Smooth muscle cell of the brain vasculature (primary cell): ENCODE measurements at regions not wholly inside any gene's neighbourhood (a gene's known extent, or its start where the extent isn't known, plus 50 kb on each side); places are given as distances from the start of the nearest gene placed in this dataset.
"Not testable (repeated sequence)": the region's sequence is repeated elsewhere in the genome, so short reads cannot be mapped to it uniquely, and the experiment has no call there.

ENCODE experiments used
- DNase-seq: peaks from one replicate; pipeline ENCODE4 v3.0.0-alpha.2; 2012; ENCODE audit warnings: low read depth, low spot score

DNA sequence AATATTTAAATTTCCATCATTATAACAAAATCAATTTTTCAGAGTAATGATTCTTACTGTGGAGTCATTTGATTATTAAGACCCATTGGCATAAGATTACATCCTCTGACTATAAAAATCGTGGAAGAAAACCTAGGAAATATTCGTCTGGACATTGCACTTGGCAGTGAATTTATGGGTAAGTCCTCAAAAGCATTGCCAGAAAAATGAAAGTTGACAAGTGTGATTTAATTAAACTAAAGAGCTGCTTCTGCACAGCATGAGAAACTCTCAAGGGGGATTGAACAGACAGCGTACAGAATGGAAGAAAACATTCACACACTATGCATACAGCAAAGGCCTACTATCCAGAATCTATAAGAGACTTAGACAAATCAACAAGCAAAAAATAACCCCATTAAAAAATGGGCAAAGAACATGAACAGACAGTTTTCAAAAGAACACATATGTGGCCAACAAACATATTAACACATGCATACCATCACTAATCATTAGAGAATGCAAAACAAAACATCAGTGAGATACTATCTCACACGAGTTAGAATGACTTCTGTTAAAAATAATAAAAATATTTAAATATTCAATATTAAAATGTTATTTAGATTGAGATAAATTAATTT lies 111.4 kb downstream of the CCDC74A start:
- DNase-seq = not testable (repeated sequence)

GRCh38 chr2:131641414-131642206 lies 113.9 kb downstream of the CCDC74A start:
- DNase-seq = no peak

DNA sequence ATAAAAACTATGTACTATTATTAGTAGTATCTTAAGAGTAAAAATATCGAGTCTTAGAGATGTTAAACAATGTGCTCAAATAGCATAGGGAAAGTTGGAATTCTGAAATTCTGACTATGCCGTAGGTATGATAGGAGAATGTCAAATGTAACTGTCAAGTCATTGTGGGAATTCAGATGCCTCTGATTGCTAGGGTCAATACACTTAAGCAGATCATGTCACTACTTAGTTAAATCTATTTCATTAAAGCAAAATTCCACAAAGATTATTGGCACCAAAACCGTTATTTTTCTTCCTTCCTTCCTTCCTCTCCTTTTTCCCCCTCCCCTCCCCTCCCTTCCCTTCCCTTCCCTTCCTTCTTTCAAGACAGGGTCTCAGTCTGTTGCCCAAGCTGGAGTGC lies 115.5 kb downstream of the CCDC74A start:
- DNase-seq = not testable (repeated sequence)

DNA sequence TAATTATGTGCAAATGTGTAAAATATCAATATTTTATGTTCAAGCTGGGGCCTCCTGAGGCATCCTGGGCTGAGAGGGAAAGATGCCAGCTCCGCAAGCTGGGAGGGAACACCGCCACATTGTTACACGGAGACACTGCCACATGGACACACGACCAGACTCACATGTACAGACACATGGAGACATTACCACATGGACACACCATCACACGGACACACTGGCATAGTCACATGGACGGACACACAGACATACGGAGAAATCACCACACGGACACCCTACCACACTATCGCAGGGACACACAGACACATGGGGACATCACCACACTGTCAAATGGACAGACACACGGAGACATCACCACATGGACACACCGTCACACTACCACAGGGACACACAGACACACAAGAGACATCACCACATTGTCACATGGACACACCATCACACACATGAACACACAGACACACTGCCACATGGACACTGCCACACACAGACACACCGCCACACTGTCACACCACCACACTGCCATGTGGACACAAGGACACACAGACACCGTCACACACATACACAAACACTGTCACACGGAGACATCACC lies 117.6 kb downstream of the CCDC74A start:
- no peak for DNase-seq

DNA sequence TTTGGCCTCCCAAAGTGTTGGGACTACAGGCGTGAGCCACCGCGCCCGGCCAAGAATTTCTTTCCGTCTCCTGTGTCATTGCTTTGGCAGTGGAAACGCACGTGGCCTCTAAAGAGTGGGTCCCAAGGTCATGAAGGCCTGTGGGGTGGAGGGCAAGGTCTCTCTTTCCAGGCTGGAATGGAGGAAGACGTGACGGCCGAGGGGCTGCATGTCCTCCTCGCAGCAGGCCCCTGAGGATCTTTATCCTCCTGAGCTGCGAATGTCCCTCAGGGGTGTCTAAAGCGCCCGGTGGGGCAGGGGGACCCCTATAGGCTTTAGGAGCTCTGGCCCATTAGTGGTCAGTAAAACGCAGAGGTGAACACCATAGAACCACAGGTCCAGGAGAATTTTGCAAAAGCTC lies 118.5 kb downstream of the CCDC74A start:
- DNase-seq = not testable (repeated sequence)

GRCh38 chr2:131646669-131647297 lies 119.1 kb downstream of the CCDC74A start:
- DNase-seq = no peak

DNA sequence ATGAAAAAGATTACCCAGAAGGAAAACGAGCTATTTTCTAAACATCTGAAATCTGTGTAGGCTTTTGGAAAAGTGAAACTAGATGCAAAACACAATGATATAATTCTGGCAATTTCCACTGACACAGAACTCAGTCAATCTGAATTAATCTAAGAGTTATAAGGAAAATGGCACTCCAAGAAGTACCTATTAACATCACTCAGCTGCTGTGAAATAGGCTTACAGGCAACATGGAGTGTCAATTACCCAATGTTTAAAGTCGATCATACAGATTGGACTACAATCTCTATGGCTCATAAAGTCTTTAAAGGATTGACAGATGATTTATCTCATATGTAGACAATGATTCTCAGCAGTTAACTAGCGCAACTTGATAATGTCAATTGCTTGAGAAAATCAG lies 120.9 kb downstream of the CCDC74A start:
- not testable (repeated sequence) for DNase-seq

GRCh38 chr2:131652246-131652645 lies 124.6 kb downstream of the CCDC74A start:
- DNase-seq = not testable (repeated sequence)

- DNase-seq = not testable (repeated sequence)
Observed at GRCh38 chr2:131654107-131654506, 126.4 kb downstream of the CCDC74A start.

- no peak for DNase-seq
Observed at GRCh38 chr2:131656816-131657633, 129.3 kb downstream of the CCDC74A start.

GRCh38 chr2:131657895-131658768 lies 130.4 kb downstream of the CCDC74A start:
- no peak for DNase-seq

DNA sequence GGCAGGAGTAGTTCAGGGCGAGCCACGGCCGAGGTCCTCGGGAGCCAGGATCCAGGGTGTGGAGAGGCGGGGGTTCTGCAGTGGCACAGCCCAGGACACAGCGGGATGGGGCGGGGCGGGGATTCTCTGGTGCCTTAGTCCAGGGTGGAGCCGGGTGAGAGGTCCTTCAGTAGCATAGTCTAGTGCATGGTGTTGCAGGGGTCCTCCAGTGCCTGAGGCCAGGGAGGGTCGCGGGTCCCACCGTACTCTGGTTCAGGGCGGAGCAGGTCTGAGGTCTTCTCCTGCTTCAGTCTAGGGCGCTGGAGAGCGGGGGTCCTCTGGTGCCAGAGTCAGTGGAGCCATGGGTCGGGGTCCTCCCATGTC lies 131.1 kb downstream of the CCDC74A start:
- DNase-seq = no peak

- no peak for DNase-seq
Observed at GRCh38 chr2:131659168-131659572, 131.5 kb downstream of the CCDC74A start.

GRCh38 chr2:131661101-131661782 lies 133.6 kb downstream of the CCDC74A start:
- not testable (repeated sequence) for DNase-seq

DNA sequence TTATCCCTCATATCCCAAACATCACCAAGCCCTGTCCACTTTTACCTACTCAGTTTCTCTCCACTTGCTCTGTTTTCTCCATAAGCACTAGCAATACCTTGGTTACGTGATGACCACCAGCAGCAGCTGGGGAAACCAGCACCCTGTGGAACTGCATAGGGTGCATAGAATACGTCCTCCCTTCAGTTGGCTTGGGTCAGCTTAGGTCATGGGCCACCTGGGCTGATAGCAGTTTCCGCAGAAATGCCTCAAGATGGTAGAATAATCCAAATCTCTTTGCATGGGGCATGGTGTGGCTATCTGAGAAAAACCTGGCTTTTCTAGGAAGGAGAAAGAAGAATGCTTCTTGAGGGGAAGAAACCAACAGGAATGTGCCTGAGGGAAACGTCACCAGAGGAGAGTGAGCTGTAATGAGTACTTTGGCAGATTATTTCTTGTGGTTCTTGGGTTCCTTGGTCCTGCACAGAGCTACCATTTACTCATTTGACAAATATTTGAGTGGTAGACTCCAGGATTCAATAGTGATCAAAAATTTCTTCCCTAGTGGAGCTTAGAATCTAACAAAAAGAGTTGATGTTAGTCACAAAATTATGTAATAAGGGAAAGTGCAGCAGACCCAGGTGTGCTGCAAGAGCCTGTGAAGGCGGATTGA lies 134.3 kb downstream of the CCDC74A start:
- not testable (repeated sequence) for DNase-seq

GRCh38 chr2:131663501-131663900 lies 135.8 kb downstream of the CCDC74A start:
- not testable (repeated sequence) for DNase-seq

DNA sequence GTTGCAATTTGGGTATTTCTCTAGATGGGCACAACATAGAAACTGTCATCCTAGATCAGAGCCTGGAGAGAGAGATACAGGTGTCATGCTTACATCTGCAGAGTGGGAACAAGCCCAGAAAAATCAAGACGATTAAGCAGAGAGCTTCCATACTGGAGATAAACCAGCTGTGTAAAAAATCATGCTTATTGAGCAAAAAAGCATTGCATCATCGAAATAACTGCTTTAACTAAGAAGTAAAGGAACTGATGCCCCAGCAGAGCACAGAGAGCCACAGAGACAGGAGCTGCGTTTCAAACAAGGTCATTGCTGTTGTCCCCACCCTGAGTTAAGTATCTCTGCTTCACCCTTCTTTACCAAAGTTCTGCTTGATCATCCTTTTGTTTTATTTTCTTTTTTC lies 138.0 kb downstream of the CCDC74A start:
- not testable (repeated sequence) for DNase-seq

DNA sequence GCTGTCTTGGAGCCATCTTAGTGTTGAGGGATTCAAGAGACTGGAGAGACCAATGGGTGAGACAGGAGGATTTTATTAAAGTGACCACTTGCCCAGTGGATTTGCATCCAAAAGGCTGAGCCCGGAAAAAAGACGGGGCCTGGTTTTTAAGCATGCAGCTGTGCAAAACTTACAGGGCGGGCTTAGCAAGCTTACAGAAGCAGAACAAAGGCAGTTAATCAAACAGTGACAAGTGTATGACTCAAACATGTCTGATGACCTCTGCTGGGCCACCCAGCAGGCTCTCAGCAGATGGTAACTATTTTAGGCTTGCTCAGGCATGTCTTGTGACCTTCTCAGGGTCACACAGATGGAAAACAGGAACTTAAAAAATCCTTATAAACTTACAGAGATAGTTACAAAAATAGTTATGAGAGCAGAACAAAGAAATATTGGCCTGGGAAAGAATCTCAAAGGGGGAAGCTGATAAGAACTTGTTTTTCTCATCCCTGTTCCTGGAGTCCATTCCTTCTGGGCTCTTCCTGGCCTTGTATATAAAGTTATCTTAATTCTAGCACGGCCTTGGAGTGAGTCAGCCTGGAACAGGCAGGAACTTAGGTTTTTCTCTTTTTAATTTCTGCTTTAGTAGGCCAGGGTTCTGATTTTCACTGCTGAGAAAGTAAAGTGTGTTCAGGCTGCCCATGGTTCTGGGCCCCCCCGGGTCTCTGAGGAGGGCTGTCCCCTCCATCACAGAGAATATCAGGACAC lies 141.3 kb downstream of the CCDC74A start:
- DNase-seq = not testable (repeated sequence)
